ENCODE measurements at regions not wholly inside any gene's neighbourhood (a gene's known extent, or its start where the extent isn't known, plus 50 kb on each side); places are given as distances from the start of the nearest gene placed in this dataset.

DNA sequence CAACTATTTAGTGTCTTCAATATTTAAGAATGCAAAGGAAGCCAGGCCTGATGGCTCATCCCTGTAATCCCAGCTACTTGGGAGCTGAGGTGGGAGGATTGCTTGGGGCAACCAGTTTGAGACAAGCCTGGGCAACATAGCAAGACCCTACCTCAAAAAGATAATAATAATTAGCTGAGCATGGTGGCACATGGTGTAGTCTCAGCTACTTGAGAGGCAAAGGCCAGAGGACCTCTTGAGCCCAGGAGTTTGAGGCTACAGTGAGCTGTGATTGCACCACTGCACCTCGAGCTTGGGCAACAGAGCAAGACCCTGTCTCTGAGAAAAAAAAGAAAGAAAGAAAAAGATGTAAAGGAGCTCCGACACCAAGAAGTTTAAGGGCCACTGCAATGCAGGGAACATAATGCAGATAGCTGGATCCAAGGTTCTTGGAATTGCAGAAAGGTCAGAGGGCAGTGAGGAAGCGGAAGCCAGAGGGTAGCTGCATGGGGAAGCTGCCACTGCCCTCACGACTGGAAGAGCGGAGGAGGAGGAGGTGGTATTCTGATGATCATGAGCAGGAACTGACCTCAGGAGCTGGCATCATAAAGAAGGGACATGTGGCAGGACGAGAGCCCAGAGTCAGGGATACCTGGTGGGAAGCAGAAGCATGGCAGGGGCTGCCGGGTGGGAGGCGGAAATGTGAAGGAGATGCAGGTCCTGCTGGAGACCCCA is 60.2 kb upstream of the PODXL start:
- no peak for TF ChIP-seq RAD21 (conservative IDR thresholded peaks at IDR 0.05 in 1 of 2, IDR thresholded peaks at IDR 0.05 in 1 of 2)
- no peak for TF ChIP-seq EHMT2 (IDR thresholded peaks at IDR 0.05; ENCODE audit: low read depth)
- TF ChIP-seq, protein P1, sequence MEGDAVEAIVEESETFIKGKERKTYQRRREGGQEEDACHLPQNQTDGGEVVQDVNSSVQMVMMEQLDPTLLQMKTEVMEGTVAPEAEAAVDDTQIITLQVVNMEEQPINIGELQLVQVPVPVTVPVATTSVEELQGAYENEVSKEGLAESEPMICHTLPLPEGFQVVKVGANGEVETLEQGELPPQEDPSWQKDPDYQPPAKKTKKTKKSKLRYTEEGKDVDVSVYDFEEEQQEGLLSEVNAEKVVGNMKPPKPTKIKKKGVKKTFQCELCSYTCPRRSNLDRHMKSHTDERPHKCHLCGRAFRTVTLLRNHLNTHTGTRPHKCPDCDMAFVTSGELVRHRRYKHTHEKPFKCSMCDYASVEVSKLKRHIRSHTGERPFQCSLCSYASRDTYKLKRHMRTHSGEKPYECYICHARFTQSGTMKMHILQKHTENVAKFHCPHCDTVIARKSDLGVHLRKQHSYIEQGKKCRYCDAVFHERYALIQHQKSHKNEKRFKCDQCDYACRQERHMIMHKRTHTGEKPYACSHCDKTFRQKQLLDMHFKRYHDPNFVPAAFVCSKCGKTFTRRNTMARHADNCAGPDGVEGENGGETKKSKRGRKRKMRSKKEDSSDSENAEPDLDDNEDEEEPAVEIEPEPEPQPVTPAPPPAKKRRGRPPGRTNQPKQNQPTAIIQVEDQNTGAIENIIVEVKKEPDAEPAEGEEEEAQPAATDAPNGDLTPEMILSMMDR (IDR thresholded peaks at IDR 0.05) = no peak
- TF ChIP-seq MYC (IDR thresholded peaks at IDR 0.05; ENCODE audit: borderline replicate concordance, low read length) = no peak
- TF ChIP-seq CBX2 (IDR thresholded peaks at IDR 0.05; ENCODE audit: borderline replicate concordance, low read depth) = no peak
- no peak for TF ChIP-seq FOXS1 (CRISPR knock-in tag; IDR thresholded peaks at IDR 0.05)
- no peak for TF ChIP-seq RCOR1 (IDR thresholded peaks at IDR 0.05; ENCODE audit: low read depth, low read length)
- TF ChIP-seq JUN (IDR thresholded peaks at IDR 0.05) = no peak

All from A549 (cell line).